Parathyroid adenoma (tissue), 2 donors: ENCODE measurements at regions not wholly inside any gene's neighbourhood (a gene's known extent, or its start where the extent isn't known, plus 50 kb on each side); places are given as distances from the start of the nearest gene placed in this dataset.
"Not testable (repeated sequence)": the region's sequence is repeated elsewhere in the genome, so short reads cannot be mapped to it uniquely, and the experiment has no call there.

ENCODE experiments used
- H2AFZ ChIP-seq: fragments of 300-600 bp; sonication (generic); one replicate; pipeline ENCODE4 v1.7.0; 2017; ENCODE audit warnings: antibody characterized with exemption, mild to moderate bottlenecking
- H3K27ac ChIP-seq: fragments of 300-600 bp; sonication (generic); one replicate; pipeline ENCODE4 v1.7.0; 2017
- H3K27me3 ChIP-seq: fragments of 300-600 bp; sonication (generic); one replicate; pipeline ENCODE4 v1.7.0; 2017; ENCODE audit warnings: low read length; ENCODE audit not compliant: control insufficient read depth, insufficient read depth
- H3K36me3 ChIP-seq: fragments of 300-600 bp; sonication (generic); one replicate; pipeline ENCODE4 v1.7.0; 2017; ENCODE audit warnings: low read length; ENCODE audit not compliant: control insufficient read depth, insufficient read depth
- H3K4me1 ChIP-seq: fragments of 300-600 bp; sonication (generic); one replicate; pipeline ENCODE4 v1.7.0; 2017; ENCODE audit warnings: control low read depth
- H3K4me2 ChIP-seq: fragments of 300-600 bp; sonication (generic); one replicate; pipeline ENCODE4 v1.7.0; 2017; ENCODE audit warnings: low read length
- H3K4me3 ChIP-seq: fragments of 300-600 bp; sonication (generic); one replicate; pipeline ENCODE4 v1.7.0; 2017; ENCODE audit warnings: low read depth, low read length
- H3K79me2 ChIP-seq: fragments of 300-600 bp; sonication (generic); one replicate; pipeline ENCODE4 v1.7.0; 2017; ENCODE audit warnings: control low read depth
- H3K9ac ChIP-seq: fragments of 300-600 bp; sonication (generic); one replicate; pipeline ENCODE4 v1.7.0; 2017; ENCODE audit warnings: mild to moderate bottlenecking
- H3K9me3 ChIP-seq: fragments of 300-600 bp; sonication (generic); one replicate; pipeline ENCODE4 v1.7.0; 2017; ENCODE audit warnings: low read length; ENCODE audit not compliant: control insufficient read depth
- CTCF ChIP-seq: fragments of 300-600 bp; sonication (generic); IDR thresholded peaks from one replicate; pipeline ENCODE4 v1.7.0; 2017; ENCODE audit warnings: antibody characterized with exemption, mild to moderate bottlenecking
- donor health status: primary hyperparathyroidism.

GRCh38 chr4:77504407-77504806, 101.2 kb upstream of the CXCL13 start:
- no peaks in the 10 kb centered on the region for H3K4me1 ChIP-seq
- TF ChIP-seq CTCF, result no peak
- H3K27ac ChIP-seq, result no peak overlapping the region
- no peak overlapping the region for H3K4me3 ChIP-seq
- H3K36me3 ChIP-seq, result no peaks in the 10 kb centered on the region
- no peak overlapping the region for H2AFZ ChIP-seq
- H3K4me2 ChIP-seq, result no peak overlapping the region
- H3K27me3 ChIP-seq, result no peaks in the 10 kb centered on the region
- H3K9ac ChIP-seq, result no peak overlapping the region
- no peaks in the 10 kb centered on the region for H3K79me2 ChIP-seq
- no peaks in the 10 kb centered on the region for H3K9me3 ChIP-seq

GRCh38 chr4:77505275-77505957, 100.2 kb upstream of the CXCL13 start:
- Histone ChIP-seq H3K9ac (no peak overlapping the region), H3K36me3 (no peaks in the 10 kb centered on the region), H3K4me3 (no peak overlapping the region), H3K79me2 (no peaks in the 10 kb centered on the region), H3K27ac (no peak overlapping the region), H2AFZ (no peak overlapping the region), H3K4me2 (no peak overlapping the region), H3K27me3 (no peaks in the 10 kb centered on the region), H3K9me3 (no peaks in the 10 kb centered on the region), H3K4me1 (no peaks in the 10 kb centered on the region)
- TF ChIP-seq CTCF, result no peak

- Histone ChIP-seq H3K4me2 (no peak overlapping the region), H3K4me3 (no peak overlapping the region), H3K9me3 (no peaks in the 10 kb centered on the region), H3K79me2 (no peaks in the 10 kb centered on the region), H3K27ac (no peak overlapping the region), H3K4me1 (no peaks in the 10 kb centered on the region), H3K27me3 (no peaks in the 10 kb centered on the region), H3K9ac (no peak overlapping the region), H3K36me3 (no peaks in the 10 kb centered on the region), H2AFZ (no peak overlapping the region)
- no peak for TF ChIP-seq CTCF
Observed at GRCh38 chr4:77505958-77506319, 99.7 kb upstream of the CXCL13 start.

GRCh38 chr4:77510367-77510766, 95.3 kb upstream of the CXCL13 start:
- no peak overlapping the region for H2AFZ ChIP-seq
- H3K4me2 ChIP-seq, result no peak overlapping the region
- no peaks in the 10 kb centered on the region for H3K27me3 ChIP-seq
- no peak overlapping the region for H3K27ac ChIP-seq
- no peak overlapping the region for H3K9ac ChIP-seq
- no peaks in the 10 kb centered on the region for H3K9me3 ChIP-seq
- H3K4me1 ChIP-seq, result no peaks in the 10 kb centered on the region
- no peaks in the 10 kb centered on the region for H3K79me2 ChIP-seq
- no peaks in the 10 kb centered on the region for H3K36me3 ChIP-seq
- no peak for TF ChIP-seq CTCF
- no peak overlapping the region for H3K4me3 ChIP-seq

- TF ChIP-seq CTCF, result no peak
- Histone ChIP-seq H3K9me3 (no peaks in the 10 kb centered on the region), H3K4me3 (no peak overlapping the region)
Observed at GRCh38 chr4:77525538-77525937, 80.1 kb upstream of the CXCL13 start.

GRCh38 chr4:77527900-77528299, 77.7 kb upstream of the CXCL13 start:
- H3K4me2 ChIP-seq, result not testable (repeated sequence)

More at GRCh38 chr4:77525538-77525937, 80.1 kb upstream of the CXCL13 start:
- H3K9ac ChIP-seq, result no peak overlapping the region
- no peaks in the 10 kb centered on the region for H3K36me3 ChIP-seq
- no peaks in the 10 kb centered on the region for H3K4me1 ChIP-seq
- H3K4me2 ChIP-seq, result no peak overlapping the region
- H3K27me3 ChIP-seq, result no peaks in the 10 kb centered on the region
- H2AFZ ChIP-seq, result no peak overlapping the region
- H3K27ac ChIP-seq, result no peak overlapping the region
- H3K79me2 ChIP-seq, result no peaks in the 10 kb centered on the region

More at GRCh38 chr4:77527900-77528299, 77.7 kb upstream of the CXCL13 start:
- H3K4me1 ChIP-seq, H3K36me3 ChIP-seq, H2AFZ ChIP-seq, H3K9ac ChIP-seq, H3K27ac ChIP-seq, H3K9me3 ChIP-seq, H3K79me2 ChIP-seq, H3K27me3 ChIP-seq, H3K4me3 ChIP-seq: not testable (repeated sequence)
